ENCODE measurements at regions not wholly inside any gene's neighbourhood (a gene's known extent, or its start where the extent isn't known, plus 50 kb on each side); places are given as distances from the start of the nearest gene placed in this dataset.
"Not testable (repeated sequence)": the region's sequence is repeated elsewhere in the genome, so short reads cannot be mapped to it uniquely, and the experiment has no call there.

DNA sequence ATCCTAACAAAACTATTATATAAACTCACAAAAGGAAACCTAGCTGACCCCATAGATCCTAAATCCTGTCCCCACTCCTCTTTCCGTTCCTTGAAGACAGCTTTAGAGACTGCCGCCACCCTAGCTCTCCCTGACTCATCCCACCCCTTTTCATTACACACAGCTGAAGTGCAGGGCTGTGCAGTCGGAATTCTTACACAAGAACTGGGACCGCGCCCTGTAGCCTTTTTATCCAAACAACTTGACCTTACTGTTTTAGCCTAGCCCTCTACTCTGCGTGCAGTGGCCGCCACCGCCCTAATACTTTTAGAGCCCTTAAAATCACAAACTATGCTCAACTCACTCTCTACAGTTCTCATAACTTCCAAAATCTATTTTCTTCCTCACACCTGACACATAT is 264.0 kb downstream of the SMARCA2 start:
- not testable (repeated sequence) for TF ChIP-seq CTCF (IDR thresholded peaks at IDR 0.05; ENCODE audit: low read depth, low read length); EZH2phosphoT487 (IDR thresholded peaks at IDR 0.05; ENCODE audit: low read depth)

All from OCI-LY3 (cell line).